Liver (tissue), 8 donors: ENCODE measurements at regions not wholly inside any gene's neighbourhood (a gene's known extent, or its start where the extent isn't known, plus 50 kb on each side); places are given as distances from the start of the nearest gene placed in this dataset.

ENCODE experiments used
- DNase-seq: peaks from one replicate; pipeline ENCODE4 v3.0.0-alpha.2; 2017; ENCODE audit warnings: low spot score
- H3K27ac ChIP-seq, 2 donors: one replicate each; pipeline ENCODE4 v1.7.0; 2013; ENCODE audit warnings: inconsistent platforms in 2 of 2, low read length in 2 of 2, control low read depth in 1 of 2, low read depth in 1 of 2, mild to moderate bottlenecking in 1 of 2
- H3K27me3 ChIP-seq, 4 donors: one replicate each; pipeline versions ENCODE4 v1.6.1 to v1.7.0; 2013; ENCODE audit warnings: low read length in 3 of 4, inconsistent platforms in 1 of 4, mild to moderate bottlenecking in 1 of 4, moderate library complexity in 1 of 4; ENCODE audit not compliant: control insufficient read depth in 4 of 4, insufficient read depth in 4 of 4
- H3K36me3 ChIP-seq, 4 donors: one replicate each; pipeline versions ENCODE4 v1.6.1 to v1.7.0; 2013; ENCODE audit warnings: low read length in 3 of 4, mild to moderate bottlenecking in 3 of 4, low read depth in 1 of 4, moderate library complexity in 1 of 4; ENCODE audit not compliant: control insufficient read depth in 4 of 4, insufficient read depth in 3 of 4
- H3K4me1 ChIP-seq, 4 donors: one replicate each; pipeline versions ENCODE4 v1.6.1 to v1.7.0; 2013; ENCODE audit warnings: low read length in 3 of 4, mild to moderate bottlenecking in 3 of 4, moderate library complexity in 1 of 4; ENCODE audit not compliant: control insufficient read depth in 4 of 4, insufficient read depth in 4 of 4
- H3K4me3 ChIP-seq, 3 donors: one replicate each; pipeline versions ENCODE4 v1.6.1 to v1.7.0; 2013; ENCODE audit warnings: low read length in 3 of 3, control low read depth in 1 of 3, low read depth in 1 of 3, mild to moderate bottlenecking in 1 of 3
- H3K9ac ChIP-seq, 2 donors: one replicate each; pipeline ENCODE4 v1.7.0; 2013; ENCODE audit warnings: low read length in 2 of 2, mild to moderate bottlenecking in 2 of 2, moderate library complexity in 2 of 2, control low read depth in 1 of 2, low read depth in 1 of 2
- H3K9me3 ChIP-seq, 4 donors: one replicate each; pipeline versions ENCODE4 v1.6.1 to v1.7.0; 2013; ENCODE audit warnings: low read length in 3 of 4; ENCODE audit not compliant: control insufficient read depth in 4 of 4
- ATF3 ChIP-seq: IDR thresholded peaks from 2 replicates; pipeline ENCODE4 v1.6.1; 2016; ENCODE audit warnings: antibody characterized with exemption
- CTCF ChIP-seq: fragments of 150-350 bp; IDR thresholded peaks from 2 replicates; pipeline ENCODE4 v1.5.1; 2017; ENCODE audit warnings: improper control_type of control experiment, low read depth, low read length; ENCODE audit not compliant: missing input control
- EGR1 ChIP-seq, 2 donors: IDR thresholded peaks; 2 replicates each; pipeline ENCODE4 v1.6.1; 2016 to 2018; ENCODE audit warnings: antibody characterized with exemption in 2 of 2, low read depth in 2 of 2
- FOXA1 ChIP-seq: IDR thresholded peaks from 2 replicates; pipeline ENCODE4 v1.6.1; 2016; ENCODE audit warnings: antibody characterized with exemption
- FOXA2 ChIP-seq: IDR thresholded peaks from 2 replicates; pipeline ENCODE4 v1.6.1; 2016; ENCODE audit warnings: antibody characterized with exemption
- GABPA ChIP-seq, 2 donors: IDR thresholded peaks in 1 of 2; conservative IDR thresholded peaks in 1 of 2; 2 replicates each; pipeline ENCODE4 v1.6.1; 2016; ENCODE audit warnings: antibody characterized with exemption in 2 of 2, mild to moderate bottlenecking in 1 of 2, moderate library complexity in 1 of 2
- HNF4A ChIP-seq, 2 donors: conservative IDR thresholded peaks; 2 replicates each; pipeline ENCODE4 v1.6.1; 2016; ENCODE audit warnings: antibody characterized with exemption in 2 of 2, mild to moderate bottlenecking in 2 of 2
- HNF4G ChIP-seq: IDR thresholded peaks from 2 replicates; pipeline ENCODE4 v1.6.1; 2016; ENCODE audit warnings: antibody characterized with exemption
- NR2F2 ChIP-seq: IDR thresholded peaks from 2 replicates; pipeline ENCODE4 v1.6.1; 2016; ENCODE audit warnings: antibody characterized with exemption
- RAD21 ChIP-seq, 2 donors: IDR thresholded peaks; 2 replicates each; pipeline ENCODE4 v1.6.1; 2016; ENCODE audit warnings: antibody characterized with exemption in 2 of 2, mild to moderate bottlenecking in 2 of 2
- RXRA ChIP-seq, 2 donors: IDR thresholded peaks; 2 replicates each; pipeline ENCODE4 v1.6.1; 2017 to 2018; ENCODE audit warnings: antibody characterized with exemption in 2 of 2, mild to moderate bottlenecking in 1 of 2
- SP1 ChIP-seq: IDR thresholded peaks from 2 replicates; pipeline ENCODE4 v1.6.1; 2018; ENCODE audit warnings: antibody characterized with exemption, mild to moderate bottlenecking
- TAF1 ChIP-seq: conservative IDR thresholded peaks from 2 replicates; pipeline ENCODE4 v1.6.1; 2016; ENCODE audit warnings: antibody characterized with exemption, mild to moderate bottlenecking
- YY1 ChIP-seq: IDR thresholded peaks from 2 replicates; pipeline ENCODE4 v1.6.1; 2016; ENCODE audit warnings: antibody characterized with exemption, mild to moderate bottlenecking
- ZBTB33 ChIP-seq: IDR thresholded peaks from 2 replicates; pipeline ENCODE4 v1.6.1; 2016; ENCODE audit warnings: antibody characterized with exemption
- WGBS: extraction: QIAGEN DNeasy Blood & Tissue Kit; methylation state at CpG from one replicate; pipeline ENCODE4 v1.1.7; 2013; 5-methylcytosine and 5-hydroxymethylcytosine counted together
- TF ChIP-seq, protein P1 (sequence below): IDR thresholded peaks from 2 replicates; pipeline ENCODE4 v1.6.1; 2016; ENCODE audit warnings: antibody characterized with exemption
- TF ChIP-seq, protein P2 (sequence below): IDR thresholded peaks from 2 replicates; pipeline ENCODE4 v1.6.1; 2016; ENCODE audit warnings: antibody characterized with exemption, mild to moderate bottlenecking
- donor health status: healthy.
- donor health status: healthy.
- donor health status: healthy.
- donor health status: healthy.
- donor health status: healthy.

DNA sequence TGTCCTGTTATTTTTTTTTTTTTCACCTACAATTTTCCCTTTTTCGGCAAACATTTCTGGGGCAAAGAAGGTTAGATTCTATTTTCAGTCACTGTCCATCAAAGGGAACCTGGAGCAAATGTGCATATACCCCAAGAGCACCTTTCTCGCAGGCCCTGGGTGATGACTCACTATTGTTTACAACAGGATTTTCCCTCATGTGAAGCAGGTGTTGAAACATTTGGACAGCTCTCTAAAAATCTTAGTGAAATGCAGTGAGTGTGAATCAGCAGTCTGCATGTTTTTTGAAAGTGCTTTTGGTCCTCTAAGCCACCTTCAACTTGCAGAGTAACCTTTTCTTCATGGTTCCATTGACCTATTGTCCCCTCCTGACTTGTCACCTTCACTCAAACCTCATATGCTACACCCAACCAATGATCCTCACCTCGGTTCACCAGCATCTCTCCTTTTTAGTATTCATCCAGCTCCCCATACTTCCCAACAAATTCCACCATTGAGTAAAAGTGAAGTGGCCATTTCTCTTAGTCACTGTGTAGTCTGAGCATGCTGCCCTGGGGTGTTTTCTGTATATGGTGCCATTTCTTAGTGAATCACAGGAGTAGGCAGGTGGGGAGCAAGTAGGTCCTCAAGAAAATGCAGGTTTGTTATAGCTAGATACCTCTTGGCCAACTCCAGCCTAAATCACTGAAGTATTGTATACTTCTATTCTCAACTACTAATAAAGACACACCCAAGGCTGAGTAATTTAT lies 260.2 kb downstream of the BMP4 start:
- Histone ChIP-seq H3K27ac (no peak overlapping the region), H3K9me3 (no peaks in the 10 kb centered on the region), H3K27me3 (no peaks in the 10 kb centered on the region), H3K4me1 (no peaks in the 10 kb centered on the region), H3K9ac (no peak overlapping the region), H3K36me3 (no peaks in the 10 kb centered on the region), H3K4me3 (no peak overlapping the region)
- no peak for TF ChIP-seq RXRA (IDR thresholded peaks at IDR 0.05)
- no peak for TF ChIP-seq CTCF
- no peak for TF ChIP-seq YY1
- no peak for TF ChIP-seq GABPA (IDR thresholded peaks at IDR 0.05 in 1 of 2, conservative IDR thresholded peaks at IDR 0.05 in 1 of 2)
- TF ChIP-seq, protein P1, sequence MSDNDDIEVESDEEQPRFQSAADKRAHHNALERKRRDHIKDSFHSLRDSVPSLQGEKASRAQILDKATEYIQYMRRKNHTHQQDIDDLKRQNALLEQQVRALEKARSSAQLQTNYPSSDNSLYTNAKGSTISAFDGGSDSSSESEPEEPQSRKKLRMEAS: no peak
- no peak for TF ChIP-seq SP1
- TF ChIP-seq TAF1: no peak
- TF ChIP-seq ATF3: no peak
- TF ChIP-seq EGR1 (IDR thresholded peaks at IDR 0.05; ENCODE audit: low read depth in 2 of 2): no peak
- no peak for TF ChIP-seq FOXA2
- no peak for TF ChIP-seq RAD21 (IDR thresholded peaks at IDR 0.05)
- TF ChIP-seq ZBTB33: no peak
- TF ChIP-seq HNF4G: no peak
- TF ChIP-seq, protein P2, sequence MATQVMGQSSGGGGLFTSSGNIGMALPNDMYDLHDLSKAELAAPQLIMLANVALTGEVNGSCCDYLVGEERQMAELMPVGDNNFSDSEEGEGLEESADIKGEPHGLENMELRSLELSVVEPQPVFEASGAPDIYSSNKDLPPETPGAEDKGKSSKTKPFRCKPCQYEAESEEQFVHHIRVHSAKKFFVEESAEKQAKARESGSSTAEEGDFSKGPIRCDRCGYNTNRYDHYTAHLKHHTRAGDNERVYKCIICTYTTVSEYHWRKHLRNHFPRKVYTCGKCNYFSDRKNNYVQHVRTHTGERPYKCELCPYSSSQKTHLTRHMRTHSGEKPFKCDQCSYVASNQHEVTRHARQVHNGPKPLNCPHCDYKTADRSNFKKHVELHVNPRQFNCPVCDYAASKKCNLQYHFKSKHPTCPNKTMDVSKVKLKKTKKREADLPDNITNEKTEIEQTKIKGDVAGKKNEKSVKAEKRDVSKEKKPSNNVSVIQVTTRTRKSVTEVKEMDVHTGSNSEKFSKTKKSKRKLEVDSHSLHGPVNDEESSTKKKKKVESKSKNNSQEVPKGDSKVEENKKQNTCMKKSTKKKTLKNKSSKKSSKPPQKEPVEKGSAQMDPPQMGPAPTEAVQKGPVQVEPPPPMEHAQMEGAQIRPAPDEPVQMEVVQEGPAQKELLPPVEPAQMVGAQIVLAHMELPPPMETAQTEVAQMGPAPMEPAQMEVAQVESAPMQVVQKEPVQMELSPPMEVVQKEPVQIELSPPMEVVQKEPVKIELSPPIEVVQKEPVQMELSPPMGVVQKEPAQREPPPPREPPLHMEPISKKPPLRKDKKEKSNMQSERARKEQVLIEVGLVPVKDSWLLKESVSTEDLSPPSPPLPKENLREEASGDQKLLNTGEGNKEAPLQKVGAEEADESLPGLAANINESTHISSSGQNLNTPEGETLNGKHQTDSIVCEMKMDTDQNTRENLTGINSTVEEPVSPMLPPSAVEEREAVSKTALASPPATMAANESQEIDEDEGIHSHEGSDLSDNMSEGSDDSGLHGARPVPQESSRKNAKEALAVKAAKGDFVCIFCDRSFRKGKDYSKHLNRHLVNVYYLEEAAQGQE: no peak
- no peak for TF ChIP-seq HNF4A (conservative IDR thresholded peaks at IDR 0.05)
- no peak for TF ChIP-seq FOXA1
- no peak for TF ChIP-seq NR2F2
- 85% methylated on average over 3 of the region's 3 CpGs for WGBS
- DNase-seq: no peak
